ENCODE measurements at regions not wholly inside any gene's neighbourhood (a gene's known extent, or its start where the extent isn't known, plus 50 kb on each side); places are given as distances from the start of the nearest gene placed in this dataset.

DNA sequence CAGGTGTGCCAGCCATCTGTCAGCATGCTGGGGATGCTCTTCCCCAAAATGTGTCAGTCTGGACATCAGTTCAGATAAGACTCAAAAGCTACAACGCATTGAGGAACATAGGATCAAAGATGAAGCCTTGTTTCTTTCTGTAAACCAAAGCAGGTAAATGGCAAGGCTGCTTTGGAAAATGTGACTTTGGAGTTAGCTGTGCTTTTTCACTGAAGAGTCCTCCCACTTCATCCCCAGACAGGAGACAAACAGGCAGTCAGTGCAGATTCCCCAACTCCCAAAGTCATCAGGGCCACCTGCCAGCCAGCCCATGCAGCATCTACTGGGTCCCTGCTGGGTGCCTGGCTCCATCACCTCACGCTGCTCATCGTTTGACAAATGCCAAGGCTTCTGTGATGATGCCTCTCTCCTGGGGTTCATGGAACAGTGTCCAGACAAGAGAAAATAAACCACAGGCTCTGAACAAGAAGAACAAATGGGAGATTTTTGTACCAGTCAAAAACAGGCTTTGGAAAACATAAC, 205.0 kb upstream of the BTBD3 start:
- H3K36me3 ChIP-seq (ENCODE audit: insufficient read depth): no peaks in the 10 kb centered on the region
- no peak overlapping the region for H3K9ac ChIP-seq
- no peak overlapping the region for H3K4me2 ChIP-seq
- peaks cover 10% of the 10 kb centered on the region for H3K4me1 ChIP-seq (ENCODE audit: low read depth, poor library complexity, severe bottlenecking)
- no peak overlapping the region for H3K27ac ChIP-seq
- H4K20me1 ChIP-seq (ENCODE audit: insufficient read depth): no peaks in the 10 kb centered on the region
- no peaks in the 10 kb centered on the region for H3K27me3 ChIP-seq (ENCODE audit: insufficient read depth, low read depth)
- TF ChIP-seq, protein P1, sequence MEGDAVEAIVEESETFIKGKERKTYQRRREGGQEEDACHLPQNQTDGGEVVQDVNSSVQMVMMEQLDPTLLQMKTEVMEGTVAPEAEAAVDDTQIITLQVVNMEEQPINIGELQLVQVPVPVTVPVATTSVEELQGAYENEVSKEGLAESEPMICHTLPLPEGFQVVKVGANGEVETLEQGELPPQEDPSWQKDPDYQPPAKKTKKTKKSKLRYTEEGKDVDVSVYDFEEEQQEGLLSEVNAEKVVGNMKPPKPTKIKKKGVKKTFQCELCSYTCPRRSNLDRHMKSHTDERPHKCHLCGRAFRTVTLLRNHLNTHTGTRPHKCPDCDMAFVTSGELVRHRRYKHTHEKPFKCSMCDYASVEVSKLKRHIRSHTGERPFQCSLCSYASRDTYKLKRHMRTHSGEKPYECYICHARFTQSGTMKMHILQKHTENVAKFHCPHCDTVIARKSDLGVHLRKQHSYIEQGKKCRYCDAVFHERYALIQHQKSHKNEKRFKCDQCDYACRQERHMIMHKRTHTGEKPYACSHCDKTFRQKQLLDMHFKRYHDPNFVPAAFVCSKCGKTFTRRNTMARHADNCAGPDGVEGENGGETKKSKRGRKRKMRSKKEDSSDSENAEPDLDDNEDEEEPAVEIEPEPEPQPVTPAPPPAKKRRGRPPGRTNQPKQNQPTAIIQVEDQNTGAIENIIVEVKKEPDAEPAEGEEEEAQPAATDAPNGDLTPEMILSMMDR (conservative IDR thresholded peaks at IDR 0.05; ENCODE audit: low read depth, low read length): no peak
- H3K79me2 ChIP-seq (ENCODE audit: insufficient read depth, low read depth): no peaks in the 10 kb centered on the region
- no peak overlapping the region for H3K4me3 ChIP-seq (IDR thresholded peaks at IDR 0.05; ENCODE audit: insufficient read depth, low read depth, low read length)
- H2AFZ ChIP-seq (ENCODE audit: low read depth): no peak overlapping the region

DNA sequence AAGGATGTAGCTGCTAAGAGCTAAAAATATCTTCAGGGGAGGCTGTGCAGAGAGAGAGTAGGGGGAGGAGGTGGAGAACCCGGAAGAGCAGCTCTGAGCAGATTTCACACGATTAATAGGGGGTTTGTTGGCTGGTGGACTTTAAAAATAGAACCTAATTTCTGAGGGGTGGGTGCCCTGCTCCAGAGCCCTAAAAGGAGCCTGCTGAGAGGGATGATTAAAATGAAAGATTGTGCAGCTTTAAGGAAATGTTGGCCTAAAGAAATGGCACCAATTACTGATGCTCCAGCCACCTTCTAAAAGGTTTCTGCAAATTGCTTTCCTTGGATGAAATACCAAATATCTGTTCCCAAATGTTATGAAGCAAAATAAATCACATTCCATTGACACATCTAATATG, 202.8 kb upstream of the BTBD3 start:
- no peaks in the 10 kb centered on the region for H3K36me3 ChIP-seq (ENCODE audit: insufficient read depth)
- peaks cover 22% of the 10 kb centered on the region for H3K4me1 ChIP-seq (ENCODE audit: low read depth, poor library complexity, severe bottlenecking)
- no peak overlapping the region for H3K27ac ChIP-seq
- H3K27me3 ChIP-seq (ENCODE audit: insufficient read depth, low read depth): no peaks in the 10 kb centered on the region
- H3K79me2 ChIP-seq (ENCODE audit: insufficient read depth, low read depth): no peaks in the 10 kb centered on the region
- TF ChIP-seq, protein P1 (conservative IDR thresholded peaks at IDR 0.05; ENCODE audit: low read depth, low read length): no peak
- H3K4me3 ChIP-seq (IDR thresholded peaks at IDR 0.05; ENCODE audit: insufficient read depth, low read depth, low read length): no peak overlapping the region
- H2AFZ ChIP-seq (ENCODE audit: low read depth): no peak overlapping the region
- no peak overlapping the region for H3K9ac ChIP-seq
- no peak overlapping the region for H3K4me2 ChIP-seq
- no peaks in the 10 kb centered on the region for H4K20me1 ChIP-seq (ENCODE audit: insufficient read depth)

DNA sequence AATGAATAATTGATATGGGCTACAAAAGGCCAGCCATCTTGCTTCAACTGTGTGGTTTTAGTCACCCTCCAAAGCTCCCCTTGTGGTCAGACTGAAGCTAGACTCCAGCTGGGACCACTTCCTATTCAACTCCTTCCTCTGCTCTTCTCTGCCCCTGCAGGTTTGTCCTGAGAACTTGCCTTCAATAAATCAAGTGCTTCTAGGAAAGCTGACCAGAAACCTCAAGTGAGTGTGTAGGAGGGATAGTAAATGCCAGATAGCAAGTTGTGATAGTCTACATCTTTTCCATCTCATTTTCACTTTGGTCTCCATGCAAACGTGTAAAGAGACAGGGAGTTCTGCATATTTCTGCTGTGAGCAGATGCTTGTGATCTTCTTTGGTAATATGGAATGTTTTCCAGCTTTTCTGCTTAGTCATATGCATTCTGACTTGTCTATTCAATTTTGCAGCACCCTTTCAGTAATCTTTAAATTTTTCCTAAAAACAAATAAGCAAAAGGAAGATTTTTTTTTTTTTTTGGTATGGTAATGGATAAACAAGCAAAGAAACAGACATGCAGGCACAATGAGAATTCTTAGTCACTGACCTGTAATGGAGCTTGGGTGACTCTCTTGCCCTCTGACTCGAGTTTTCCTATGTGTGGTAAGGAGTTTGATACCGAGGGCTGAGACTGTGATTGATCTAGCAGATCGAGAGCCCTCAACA, 201.3 kb upstream of the BTBD3 start:
- no peaks in the 10 kb centered on the region for H3K27me3 ChIP-seq (ENCODE audit: insufficient read depth, low read depth)
- H3K4me1 ChIP-seq (ENCODE audit: low read depth, poor library complexity, severe bottlenecking): peaks cover 22% of the 10 kb centered on the region
- peak overlapping the region; percentile 12; the same call in 1 of the 2 replicates for H2AFZ ChIP-seq (ENCODE audit: low read depth)
- no peaks in the 10 kb centered on the region for H4K20me1 ChIP-seq (ENCODE audit: insufficient read depth)
- TF ChIP-seq, protein P1 (conservative IDR thresholded peaks at IDR 0.05; ENCODE audit: low read depth, low read length): peak; percentile 37; the same call in 1 of the 2 replicates
- H3K4me3 ChIP-seq (IDR thresholded peaks at IDR 0.05; ENCODE audit: insufficient read depth, low read depth, low read length): no peak overlapping the region
- H3K27ac ChIP-seq: no peak overlapping the region
- no peak overlapping the region for H3K9ac ChIP-seq
- H3K4me2 ChIP-seq: no peak overlapping the region
- no peaks in the 10 kb centered on the region for H3K36me3 ChIP-seq (ENCODE audit: insufficient read depth)
- H3K79me2 ChIP-seq (ENCODE audit: insufficient read depth, low read depth): no peaks in the 10 kb centered on the region

DNA sequence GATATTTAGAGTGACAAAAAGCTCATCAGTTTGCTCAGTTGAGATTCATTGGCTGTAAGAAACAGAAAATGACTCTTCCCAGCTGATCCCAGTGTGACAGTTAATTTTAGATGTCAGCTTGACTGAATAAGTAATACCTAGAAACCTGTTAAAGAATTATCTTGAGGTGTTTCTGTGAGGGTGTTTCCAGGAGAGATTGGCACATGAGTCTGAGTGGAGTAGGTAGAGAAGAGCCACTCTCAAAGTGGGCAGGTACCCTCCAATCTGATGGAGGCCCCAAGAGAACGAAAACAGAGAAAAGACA, 200.8 kb upstream of the BTBD3 start:
- H3K4me1 ChIP-seq (ENCODE audit: low read depth, poor library complexity, severe bottlenecking): peaks cover 22% of the 10 kb centered on the region
- no peak overlapping the region for H3K4me3 ChIP-seq (IDR thresholded peaks at IDR 0.05; ENCODE audit: insufficient read depth, low read depth, low read length)
- H3K27me3 ChIP-seq (ENCODE audit: insufficient read depth, low read depth): no peaks in the 10 kb centered on the region
- no peak overlapping the region for H2AFZ ChIP-seq (ENCODE audit: low read depth)
- no peak overlapping the region for H3K9ac ChIP-seq
- H3K79me2 ChIP-seq (ENCODE audit: insufficient read depth, low read depth): no peaks in the 10 kb centered on the region
- H3K4me2 ChIP-seq: no peak overlapping the region
- no peaks in the 10 kb centered on the region for H3K36me3 ChIP-seq (ENCODE audit: insufficient read depth)
- H4K20me1 ChIP-seq (ENCODE audit: insufficient read depth): no peaks in the 10 kb centered on the region
- TF ChIP-seq, protein P1 (conservative IDR thresholded peaks at IDR 0.05; ENCODE audit: low read depth, low read length): no peak
- no peak overlapping the region for H3K27ac ChIP-seq

Measured in KMS-11 (cell line).